Fibroblast of lung (primary cell): ENCODE measurements at regions not wholly inside any gene's neighbourhood (a gene's known extent, or its start where the extent isn't known, plus 50 kb on each side); places are given as distances from the start of the nearest gene placed in this dataset.

Experiments
- DNase-seq, 2 donors: peaks; one replicate each; pipeline versions ENCODE4 v3.0.0 to v3.0.0-alpha.2; 2010; ENCODE audit warnings: low read depth in 2 of 2
- H2AFZ ChIP-seq: 2 replicates; pipeline ENCODE4 v1.5.1; 2012; ENCODE audit warnings: low read length, control low read depth, inconsistent platforms
- H3K27ac ChIP-seq: 2 replicates; pipeline ENCODE4 v1.5.1; 2011; ENCODE audit warnings: low read length, control low read depth; ENCODE audit not compliant: insufficient read depth
- H3K27me3 ChIP-seq: 2 replicates; pipeline ENCODE4 v1.5.1; 2011; ENCODE audit warnings: mild to moderate bottlenecking, low read length; ENCODE audit not compliant: control insufficient read depth, insufficient read depth
- H3K36me3 ChIP-seq: 2 replicates; pipeline ENCODE4 v1.5.1; 2011; ENCODE audit warnings: low read length; ENCODE audit not compliant: control insufficient read depth, insufficient read depth
- H3K4me1 ChIP-seq: 2 replicates; pipeline ENCODE4 v1.5.1; 2011; ENCODE audit warnings: low read length; ENCODE audit not compliant: control insufficient read depth, insufficient read depth; ENCODE audit errors: extremely low read depth
- H3K4me2 ChIP-seq: 2 replicates; pipeline ENCODE4 v1.5.1; 2011; ENCODE audit warnings: low read length, control low read depth; ENCODE audit not compliant: insufficient read depth; ENCODE audit errors: extremely low read depth
- H3K4me3 ChIP-seq, 4 experiments: fragments of 200-600 bp in 1 of 4; sonication (generic) in 1 of 4; replicated peaks in 1 of 4; 2 replicates each; pipeline ENCODE4 v1.5.1; 2011 to 2016; ENCODE audit warnings: low read length in 4 of 4, low read depth in 3 of 4, mild to moderate bottlenecking in 3 of 4, control low read depth in 2 of 4, inconsistent platforms in 1 of 4, mixed read lengths in 1 of 4; ENCODE audit not compliant: insufficient read depth in 1 of 4; ENCODE audit errors: control extremely low read depth in 1 of 4
- H3K79me2 ChIP-seq: 2 replicates; pipeline ENCODE4 v1.5.1; 2012; ENCODE audit warnings: mild to moderate bottlenecking, low read length, inconsistent platforms; ENCODE audit not compliant: control insufficient read depth, insufficient read depth
- H3K9ac ChIP-seq: 2 replicates; pipeline ENCODE4 v1.5.1; 2011; ENCODE audit warnings: mild to moderate bottlenecking, low read length, control low read depth; ENCODE audit not compliant: insufficient read depth
- H3K9me3 ChIP-seq: 2 replicates; pipeline ENCODE4 v1.5.1; 2012; ENCODE audit warnings: low read depth, low read length; ENCODE audit not compliant: control insufficient read depth, insufficient read depth
- H4K20me1 ChIP-seq: 2 replicates; pipeline ENCODE4 v1.5.1; 2011; ENCODE audit warnings: low read length; ENCODE audit not compliant: control insufficient read depth, insufficient read depth; ENCODE audit errors: extremely low read depth
- CTCF ChIP-seq, 2 donors: IDR thresholded peaks in 1 of 2; conservative IDR thresholded peaks in 1 of 2; 1 replicate in 1 of 2; 2 replicates in 1 of 2; pipeline ENCODE4 v1.5.1; 2011 to 2012; ENCODE audit warnings: low read length in 2 of 2, control low read depth in 1 of 2, inconsistent platforms in 1 of 2, low read depth in 1 of 2, mild to moderate bottlenecking in 1 of 2
- EZH2 ChIP-seq: IDR thresholded peaks from 2 replicates; pipeline ENCODE4 v1.5.1; 2012; ENCODE audit warnings: low read length, control low read depth, mild to moderate bottlenecking; ENCODE audit errors: missing control alignments

DNA sequence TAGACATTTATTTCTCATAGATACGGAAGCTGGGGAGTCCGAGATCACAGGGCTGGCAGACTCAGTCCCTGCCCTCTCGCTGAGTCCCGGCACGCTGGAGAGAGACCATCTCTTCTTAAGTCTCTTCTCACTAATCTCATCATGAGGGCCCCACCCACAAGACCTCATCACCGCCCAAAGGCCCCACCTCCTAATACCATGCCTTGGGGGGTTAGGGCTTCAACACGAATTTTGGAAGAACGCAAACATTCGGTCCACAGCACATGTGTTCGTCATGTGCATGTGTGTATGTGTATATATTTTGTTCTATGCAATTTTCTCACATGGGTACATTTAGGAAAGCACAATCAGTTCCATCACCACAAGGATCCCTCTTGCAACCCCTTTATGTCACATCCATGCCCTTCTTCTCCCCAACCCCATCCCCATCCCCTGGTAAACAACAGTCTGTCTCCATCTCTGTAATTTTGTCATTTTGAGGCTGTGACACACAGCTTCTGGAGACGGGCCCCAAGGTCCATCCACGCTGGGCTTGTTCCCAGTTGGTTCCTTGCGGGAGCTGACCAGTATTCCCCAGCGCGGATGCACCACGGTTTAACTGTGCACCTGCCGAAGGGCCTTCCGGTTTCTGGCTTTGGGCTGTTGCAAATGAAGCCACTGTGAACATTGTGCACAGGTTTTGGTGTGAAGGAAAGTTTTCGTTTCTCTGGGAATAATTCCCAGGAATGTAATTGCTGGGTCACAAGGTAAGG, 317.5 kb upstream of the DIO3 start:
- no peak for TF ChIP-seq EZH2
- TF ChIP-seq CTCF (conservative IDR thresholded peaks at IDR 0.05 in 1 of 2, IDR thresholded peaks at IDR 0.05 in 1 of 2; ENCODE audit: low read depth in 1 of 2, low read length in 2 of 2) = no peak
- Histone ChIP-seq H3K79me2 (no peaks in the 10 kb centered on the region), H3K4me2 (no peak overlapping the region), H3K27me3 (no peaks in the 10 kb centered on the region), H4K20me1 (no peaks in the 10 kb centered on the region), H3K9me3 (no peaks in the 10 kb centered on the region), H3K4me1 (no peaks in the 10 kb centered on the region), H3K36me3 (no peaks in the 10 kb centered on the region), H3K4me3 (no peak overlapping the region), H2AFZ (no peak overlapping the region), H3K9ac (no peak overlapping the region), H3K27ac (no peak overlapping the region)
- no peak for DNase-seq

- no peak for TF ChIP-seq CTCF (conservative IDR thresholded peaks at IDR 0.05 in 1 of 2, IDR thresholded peaks at IDR 0.05 in 1 of 2; ENCODE audit: low read depth in 1 of 2, low read length in 2 of 2)
- TF ChIP-seq EZH2 = no peak
- no peaks in the 10 kb centered on the region for H3K36me3 ChIP-seq
- H3K4me3 ChIP-seq = no peak overlapping the region
- no peak overlapping the region for H3K4me2 ChIP-seq
- no peak overlapping the region for H3K27ac ChIP-seq
- DNase-seq = no peak
- no peaks in the 10 kb centered on the region for H3K4me1 ChIP-seq
- no peaks in the 10 kb centered on the region for H3K79me2 ChIP-seq
- H3K27me3 ChIP-seq = no peaks in the 10 kb centered on the region
- no peaks in the 10 kb centered on the region for H4K20me1 ChIP-seq
- H3K9ac ChIP-seq = no peak overlapping the region
- H3K9me3 ChIP-seq = no peaks in the 10 kb centered on the region
- no peak overlapping the region for H2AFZ ChIP-seq
Measured at GRCh38 chr14:101246894-101247841, 314.1 kb upstream of the DIO3 start.

GRCh38 chr14:101247842-101248725, 313.2 kb upstream of the DIO3 start:
- Histone ChIP-seq H2AFZ (no peak overlapping the region), H3K27me3 (no peaks in the 10 kb centered on the region), H3K9ac (no peak overlapping the region), H3K9me3 (no peaks in the 10 kb centered on the region), H3K36me3 (no peaks in the 10 kb centered on the region), H3K4me2 (no peak overlapping the region), H4K20me1 (no peaks in the 10 kb centered on the region), H3K4me3 (no peak overlapping the region), H3K27ac (no peak overlapping the region), H3K4me1 (no peaks in the 10 kb centered on the region), H3K79me2 (no peaks in the 10 kb centered on the region)
- DNase-seq = no peak
- no peak for TF ChIP-seq CTCF (conservative IDR thresholded peaks at IDR 0.05 in 1 of 2, IDR thresholded peaks at IDR 0.05 in 1 of 2; ENCODE audit: low read depth in 1 of 2, low read length in 2 of 2)
- TF ChIP-seq EZH2 = no peak
